ENCODE measurements at regions not wholly inside any gene's neighbourhood (a gene's known extent, or its start where the extent isn't known, plus 50 kb on each side); places are given as distances from the start of the nearest gene placed in this dataset.

DNA sequence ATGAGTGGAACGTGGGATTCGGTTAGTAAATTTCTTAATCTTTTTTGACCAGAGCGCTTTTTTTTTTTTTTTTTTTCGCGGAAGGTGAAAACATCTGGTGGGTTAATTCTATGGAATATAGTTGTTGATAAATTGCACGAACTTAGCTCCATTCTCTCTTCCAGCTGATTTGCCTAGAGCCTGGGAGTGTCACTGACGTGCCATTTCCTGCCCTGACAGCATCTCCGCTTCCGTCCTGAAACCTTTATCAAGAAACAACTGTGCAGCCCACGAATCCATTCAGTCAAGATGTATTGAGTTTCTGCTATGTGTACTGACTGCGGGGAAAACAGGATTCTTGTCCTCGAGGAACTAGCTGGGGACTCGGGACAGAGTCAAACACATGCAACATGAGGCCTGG, 59.5 kb upstream of the TGM3 start:
- no peaks in the 10 kb centered on the region for H3K27me3 ChIP-seq (replicated peaks in 1 of 7)
- DNase-seq = no peak
- no peaks in the 10 kb centered on the region for H3K36me3 ChIP-seq
- no peaks in the 10 kb centered on the region for H3K9me3 ChIP-seq
- TF ChIP-seq POLR2AphosphoS5 (IDR thresholded peaks at IDR 0.05) (peak in 1 of 3 donors; percentile 84), CTCF (IDR thresholded peaks at IDR 0.05 in 8 of 11, conservative IDR thresholded peaks at IDR 0.05 in 3 of 11) (no peak), POLR2A (IDR thresholded peaks at IDR 0.05) (no peak)
- intact Hi-C loops (cut with DNase I; ENCODE audit: low total_unique reads) = no loop called here
- H3K27ac ChIP-seq = peak overlapping the region in 7 of 8 donors; percentile 7 to 86 (median 81)
- WGBS, 5 donors = 65 to 78% (median 71%) methylated on average over 13 of the region's 13 CpGs
- peaks cover 0 to 12% (median 0%) of the 10 kb centered on the region in 6 donors for H3K4me1 ChIP-seq
- H3K4me3 ChIP-seq = peak overlapping the region in 2 of 8 donors; percentile 6 to 58

GRCh38 chr20:2237059-2237458, 58.7 kb upstream of the TGM3 start:
- intact Hi-C loops (cut with DNase I; ENCODE audit: low total_unique reads) = no loop called here
- peak; percentile 80 for DNase-seq
- H3K4me1 ChIP-seq = peaks cover 0 to 12% (median 0%) of the 10 kb centered on the region in 6 donors
- H3K4me3 ChIP-seq = peak overlapping the region in 1 of 8 donors; percentile 58
- peak in 2 of 3 donors; percentile 12 to 13 for TF ChIP-seq POLR2AphosphoS5 (IDR thresholded peaks at IDR 0.05)
- no peak for TF ChIP-seq POLR2A (IDR thresholded peaks at IDR 0.05)
- peak in 7 of 11 experiments; percentile 26 to 64 (median 50) for TF ChIP-seq CTCF (IDR thresholded peaks at IDR 0.05 in 8 of 11, conservative IDR thresholded peaks at IDR 0.05 in 3 of 11)
- H3K9me3 ChIP-seq = no peaks in the 10 kb centered on the region
- WGBS, 5 donors = 56 to 75% (median 69%) methylated on average over 11 of the region's 11 CpGs
- H3K27me3 ChIP-seq (replicated peaks in 1 of 7) = no peaks in the 10 kb centered on the region
- peak overlapping the region; percentile 58 to 86 (median 80) for H3K27ac ChIP-seq
- H3K36me3 ChIP-seq = no peaks in the 10 kb centered on the region

GRCh38 chr20:2238601-2239000, 57.2 kb upstream of the TGM3 start:
- intact Hi-C loops (cut with DNase I; ENCODE audit: low total_unique reads) = no loop called here
- Histone ChIP-seq H3K9me3 (no peaks in the 10 kb centered on the region), H3K36me3 (no peaks in the 10 kb centered on the region), H3K4me3 (no peak overlapping the region), H3K27ac (peak overlapping the region in 5 of 8 donors; percentile 44 to 86 (median 81)), H3K27me3 (replicated peaks in 1 of 7) (peaks cover 0 to 7% (median 0%) of the 10 kb centered on the region in 7 donors), H3K4me1 (peaks cover 0 to 12% (median 0%) of the 10 kb centered on the region in 6 donors)
- no peak for DNase-seq
- 80 to 90% (median 84%) methylated on average over 2 of the region's 2 CpGs for WGBS, 5 donors
- no peak for TF ChIP-seq CTCF (IDR thresholded peaks at IDR 0.05 in 8 of 11, conservative IDR thresholded peaks at IDR 0.05 in 3 of 11)
- no peak for TF ChIP-seq POLR2AphosphoS5 (IDR thresholded peaks at IDR 0.05)
- TF ChIP-seq POLR2A (IDR thresholded peaks at IDR 0.05) = no peak

DNA sequence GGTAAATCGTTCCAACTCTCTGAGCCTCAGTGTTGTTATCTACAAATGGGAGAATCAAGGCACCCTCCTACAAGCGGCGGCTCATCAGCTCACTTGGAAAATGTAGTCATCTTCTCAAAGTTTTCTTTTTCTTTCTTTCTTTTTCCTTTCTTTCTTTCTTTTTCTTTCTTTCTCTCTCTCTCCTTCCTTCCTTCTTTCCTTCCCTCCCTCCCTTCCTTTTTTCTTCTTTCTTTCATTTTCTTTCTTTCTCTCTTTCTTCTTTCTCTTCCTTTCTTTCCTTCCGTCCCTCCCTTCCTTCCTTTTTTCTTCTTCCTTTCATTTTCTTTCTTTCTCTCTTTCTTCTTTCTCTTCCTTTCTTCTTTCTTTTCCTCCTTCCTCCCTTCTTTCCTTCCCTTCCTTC, 55.0 kb upstream of the TGM3 start:
- Histone ChIP-seq H3K4me3 (no peak overlapping the region), H3K27ac (no peak overlapping the region), H3K4me1 (peaks cover 0 to 19% (median 1%) of the 10 kb centered on the region in 6 donors), H3K27me3 (replicated peaks in 1 of 7) (peaks cover 0 to 7% (median 0%) of the 10 kb centered on the region in 7 donors), H3K9me3 (no peaks in the 10 kb centered on the region), H3K36me3 (no peaks in the 10 kb centered on the region)
- intact Hi-C loops (cut with DNase I; ENCODE audit: low total_unique reads) = no loop called here
- WGBS, 5 donors = 82 to 95% (median 89%) methylated on average over 3 to 4 of the region's 4 CpGs
- no peak for TF ChIP-seq POLR2A (IDR thresholded peaks at IDR 0.05)
- no peak for DNase-seq

All from spleen (tissue), 11 donors.